Caco-2 (cell line): ENCODE measurements at regions not wholly inside any gene's neighbourhood (a gene's known extent, or its start where the extent isn't known, plus 50 kb on each side); places are given as distances from the start of the nearest gene placed in this dataset.
"Not testable (repeated sequence)": the region's sequence is repeated elsewhere in the genome, so short reads cannot be mapped to it uniquely, and the experiment has no call there.

Source experiments
- BruUV-seq: library from RNA; stranded (reverse); fragments of 400-500 nt; replicated peaks from 2 replicates; lab custom pipeline; 2021; lab: Mats Ljungman, UMichigan
- CTCF ChIA-PET: fragments of 300-600 bp; sonication (Branson Sonifier 250); formaldehyde crosslinking; loops from one replicate; lab custom pipeline; 2022; ENCODE audit warnings: antibody characterized with exemption; lab: Charles Lee
- POLR2A ChIA-PET: fragments of 300-600 bp; sonication (Branson Sonifier 250); formaldehyde crosslinking; loops from one replicate; lab custom pipeline; 2022; ENCODE audit warnings: antibody characterized with exemption; lab: Charles Lee
- DNase-seq, 2 experiments: peaks; one replicate each; pipeline versions ENCODE4 v3.0.0 to v3.0.0-alpha.2; 2020 to 2022
- H3K27me3 ChIP-seq: replicated peaks from 2 replicates; pipeline ENCODE4 v1.6.0; 2011; ENCODE audit warnings: low read length; ENCODE audit not compliant: control insufficient read depth, insufficient read depth
- H3K36me3 ChIP-seq: 2 replicates; pipeline ENCODE4 v1.5.1; 2011; ENCODE audit warnings: low read length; ENCODE audit not compliant: control insufficient read depth, insufficient read depth
- H3K4me1 ChIP-seq: fragments of 250-450 bp; sonication (Bioruptor Pico); 2 replicates; pipeline ENCODE4 v1.5.1; 2020; ENCODE audit warnings: mild to moderate bottlenecking
- H3K4me3 ChIP-seq: 2 replicates; pipeline ENCODE4 v1.5.1; 2011; ENCODE audit warnings: low read depth, mild to moderate bottlenecking, control low read depth, low read length
- H3K9me3 ChIP-seq: fragments of 250-450 bp; sonication (Bioruptor Pico); 2 replicates; pipeline ENCODE4 v1.5.1; 2020; ENCODE audit warnings: mild to moderate bottlenecking, moderate library complexity
- H3K27ac Mint-ChIP-seq: one replicate; pipeline ENCODE4 v1.8.0; 2022; ENCODE audit warnings: mixed read lengths; ENCODE audit not compliant: unreplicated experiment
- H3K27me3 Mint-ChIP-seq: one replicate; pipeline ENCODE4 v1.8.0; 2022; ENCODE audit warnings: mixed read lengths; ENCODE audit not compliant: insufficient read depth, unreplicated experiment
- H3K36me3 Mint-ChIP-seq: one replicate; pipeline ENCODE4 v1.8.0; 2022; ENCODE audit warnings: mild to moderate bottlenecking, mixed read lengths; ENCODE audit not compliant: insufficient read depth, unreplicated experiment
- H3K4me1 Mint-ChIP-seq: one replicate; pipeline ENCODE4 v1.8.0; 2022; ENCODE audit warnings: low read depth, mixed read lengths; ENCODE audit not compliant: unreplicated experiment
- H3K4me3 Mint-ChIP-seq: one replicate; pipeline ENCODE4 v1.8.0; 2022; ENCODE audit warnings: mild to moderate bottlenecking, moderate library complexity, mixed read lengths; ENCODE audit not compliant: unreplicated experiment
- H3K9me3 Mint-ChIP-seq: one replicate; pipeline ENCODE4 v1.8.0; 2022; ENCODE audit warnings: mixed read lengths; ENCODE audit not compliant: unreplicated experiment
- intact Hi-C: fragments of 100-400 bp; cut with micrococcal nuclease; formaldehyde crosslinking; loops from one replicate; pipeline ENCODE4 v1.10.0; 2022; ENCODE audit not compliant: unreplicated experiment
- TF ChIP-seq, protein P1 (sequence below), 2 experiments: fragments of 200-600 bp in 1 of 2; IDR thresholded peaks; 1 replicate in 1 of 2; 2 replicates in 1 of 2; pipeline versions ENCODE4 v1.5.1 to v1.8.0; 2011 to 2022; ENCODE audit warnings: antibody characterized with exemption in 1 of 2, control low read depth in 1 of 2, inconsistent platforms in 1 of 2, low read depth in 1 of 2, low read length in 1 of 2, mild to moderate bottlenecking in 1 of 2, moderate library complexity in 1 of 2; ENCODE audit not compliant: insufficient read depth in 1 of 2, severe bottlenecking in 1 of 2, unreplicated experiment in 1 of 2

DNA sequence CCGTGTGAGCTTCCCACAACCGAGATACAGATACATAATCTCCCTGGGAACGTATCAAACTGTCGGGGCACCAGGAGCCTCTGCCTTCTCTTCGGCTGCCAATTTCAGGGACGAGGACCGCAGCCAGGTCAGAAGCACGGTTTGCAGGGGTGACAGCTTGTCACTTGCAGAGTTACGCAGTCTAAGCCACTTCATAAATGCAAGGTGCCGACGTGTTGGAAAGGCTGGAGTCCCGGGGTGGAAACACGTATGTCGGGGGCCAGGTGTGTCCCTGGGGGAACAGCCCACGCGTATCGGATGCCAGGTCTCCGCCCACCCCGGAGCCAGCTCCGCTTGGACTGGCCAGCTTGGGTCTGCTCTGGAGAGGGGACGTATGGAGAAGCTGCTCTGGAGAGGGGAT is 76.3 kb upstream of the SHOX start:
- H3K4me1 Mint-ChIP-seq: no peaks in the 10 kb centered on the region
- TF ChIP-seq, protein P1, sequence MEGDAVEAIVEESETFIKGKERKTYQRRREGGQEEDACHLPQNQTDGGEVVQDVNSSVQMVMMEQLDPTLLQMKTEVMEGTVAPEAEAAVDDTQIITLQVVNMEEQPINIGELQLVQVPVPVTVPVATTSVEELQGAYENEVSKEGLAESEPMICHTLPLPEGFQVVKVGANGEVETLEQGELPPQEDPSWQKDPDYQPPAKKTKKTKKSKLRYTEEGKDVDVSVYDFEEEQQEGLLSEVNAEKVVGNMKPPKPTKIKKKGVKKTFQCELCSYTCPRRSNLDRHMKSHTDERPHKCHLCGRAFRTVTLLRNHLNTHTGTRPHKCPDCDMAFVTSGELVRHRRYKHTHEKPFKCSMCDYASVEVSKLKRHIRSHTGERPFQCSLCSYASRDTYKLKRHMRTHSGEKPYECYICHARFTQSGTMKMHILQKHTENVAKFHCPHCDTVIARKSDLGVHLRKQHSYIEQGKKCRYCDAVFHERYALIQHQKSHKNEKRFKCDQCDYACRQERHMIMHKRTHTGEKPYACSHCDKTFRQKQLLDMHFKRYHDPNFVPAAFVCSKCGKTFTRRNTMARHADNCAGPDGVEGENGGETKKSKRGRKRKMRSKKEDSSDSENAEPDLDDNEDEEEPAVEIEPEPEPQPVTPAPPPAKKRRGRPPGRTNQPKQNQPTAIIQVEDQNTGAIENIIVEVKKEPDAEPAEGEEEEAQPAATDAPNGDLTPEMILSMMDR (IDR thresholded peaks at IDR 0.05; ENCODE audit: insufficient read depth in 1 of 2, low read depth in 1 of 2, low read length in 1 of 2, severe bottlenecking in 1 of 2, unreplicated experiment in 1 of 2): no peak
- H3K27ac Mint-ChIP-seq: no peak overlapping the region
- CTCF ChIA-PET: no interaction called here
- no TSS peak for BruUV-seq
- no peaks in the 10 kb centered on the region for H3K9me3 ChIP-seq
- peak in 1 of 2 experiments; percentile 7 for DNase-seq
- H3K4me3 ChIP-seq: no peak overlapping the region
- intact Hi-C loops: no loop called here
- no peaks in the 10 kb centered on the region for H3K27me3 Mint-ChIP-seq
- POLR2A ChIA-PET: no interaction called here
- H3K27me3 ChIP-seq: no peaks in the 10 kb centered on the region
- H3K36me3 ChIP-seq: no peaks in the 10 kb centered on the region
- no peak overlapping the region for H3K4me3 Mint-ChIP-seq
- H3K4me1 ChIP-seq: no peaks in the 10 kb centered on the region
- H3K9me3 Mint-ChIP-seq: peaks cover 26% of the 10 kb centered on the region
- H3K36me3 Mint-ChIP-seq: no peaks in the 10 kb centered on the region

DNA sequence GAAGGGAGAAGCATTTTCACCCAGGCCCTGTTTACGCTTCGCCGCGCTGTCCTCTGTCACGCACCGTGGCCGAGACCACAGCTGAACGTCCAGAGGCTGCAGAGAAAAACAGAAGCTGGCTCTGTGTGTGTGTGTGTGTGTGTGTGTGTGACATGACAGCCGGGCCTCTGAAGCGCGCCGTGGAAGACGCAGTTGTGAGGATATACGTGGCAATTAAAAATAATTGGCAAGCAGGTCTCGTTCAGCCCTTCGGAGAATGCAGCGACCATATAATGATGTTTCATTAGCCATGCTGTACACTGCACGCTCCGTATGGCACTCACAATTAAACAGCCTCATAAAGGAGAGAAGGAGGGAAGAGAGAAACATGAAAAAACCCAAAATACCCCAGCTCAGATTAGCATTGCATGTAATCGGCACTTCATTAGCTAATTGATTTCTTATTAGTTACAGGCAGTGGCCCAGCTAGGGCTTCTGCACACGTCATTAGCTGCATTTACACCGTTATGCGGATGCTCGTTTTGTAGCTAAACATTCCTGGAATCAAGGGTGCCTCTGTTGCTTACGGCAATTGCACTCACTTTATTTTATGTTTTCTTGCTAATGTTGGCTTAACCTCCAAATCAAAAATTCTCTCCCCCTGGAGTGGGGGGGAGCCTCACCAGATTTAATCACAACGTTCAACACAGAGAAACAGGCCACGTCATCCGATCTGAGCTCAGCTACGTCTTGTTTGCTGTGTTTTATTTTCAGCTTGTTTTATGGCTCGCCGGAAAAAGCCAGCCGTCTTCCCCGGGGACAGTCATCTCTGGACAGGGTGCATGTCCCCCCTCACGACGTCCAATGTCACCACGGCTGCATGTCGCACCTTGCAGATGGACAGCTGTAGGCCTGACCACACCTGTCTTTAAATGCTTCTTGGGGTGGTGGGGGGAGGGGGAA is 74.6 kb upstream of the SHOX start:
- intact Hi-C loops: no loop called here
- Mint-ChIP-seq H3K27me3 (no peaks in the 10 kb centered on the region), H3K36me3 (no peaks in the 10 kb centered on the region), H3K9me3 (peaks cover 10% of the 10 kb centered on the region), H3K27ac (no peak overlapping the region), H3K4me3 (no peak overlapping the region), H3K4me1 (no peaks in the 10 kb centered on the region)
- ChIA-PET POLR2A (no interaction called here), CTCF (no interaction called here)
- Histone ChIP-seq H3K4me3 (no peak overlapping the region), H3K4me1 (no peaks in the 10 kb centered on the region), H3K9me3 (no peaks in the 10 kb centered on the region), H3K36me3 (no peaks in the 10 kb centered on the region), H3K27me3 (no peaks in the 10 kb centered on the region)
- BruUV-seq: no TSS peak
- TF ChIP-seq, protein P1 (IDR thresholded peaks at IDR 0.05; ENCODE audit: insufficient read depth in 1 of 2, low read depth in 1 of 2, low read length in 1 of 2, severe bottlenecking in 1 of 2, unreplicated experiment in 1 of 2): no peak
- DNase-seq: peak in 1 of 2 experiments; percentile 14

DNA sequence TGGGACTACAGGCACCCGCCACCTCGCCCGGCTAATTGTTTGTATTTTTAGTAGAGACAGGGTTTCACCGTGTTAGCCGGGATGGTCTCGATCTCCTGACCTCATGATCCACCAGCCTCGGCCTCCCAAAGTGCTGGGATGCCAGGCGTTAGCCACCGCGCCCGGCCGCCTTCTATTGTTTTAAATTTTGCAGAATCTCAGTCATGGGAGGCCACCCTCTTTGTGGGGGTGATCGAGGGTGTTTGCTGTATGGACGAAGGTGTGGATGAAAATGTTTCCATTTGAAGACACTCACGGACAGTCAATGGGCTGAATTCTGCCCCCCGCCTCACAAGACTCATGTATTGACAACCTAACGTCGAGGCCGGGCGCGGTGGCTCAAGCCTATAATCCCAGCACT is 73.0 kb upstream of the SHOX start:
- peaks cover 17% of the 10 kb centered on the region for H3K9me3 Mint-ChIP-seq
- H3K27me3 Mint-ChIP-seq, H3K4me3 ChIP-seq, intact Hi-C loops, CTCF ChIA-PET, H3K9me3 ChIP-seq, H3K27me3 ChIP-seq, H3K36me3 Mint-ChIP-seq, BruUV-seq, POLR2A ChIA-PET, H3K27ac Mint-ChIP-seq, H3K36me3 ChIP-seq, H3K4me3 Mint-ChIP-seq, H3K4me1 ChIP-seq, H3K4me1 Mint-ChIP-seq: not testable (repeated sequence)
- DNase-seq: peak in 1 of 2 experiments; percentile 6

DNA sequence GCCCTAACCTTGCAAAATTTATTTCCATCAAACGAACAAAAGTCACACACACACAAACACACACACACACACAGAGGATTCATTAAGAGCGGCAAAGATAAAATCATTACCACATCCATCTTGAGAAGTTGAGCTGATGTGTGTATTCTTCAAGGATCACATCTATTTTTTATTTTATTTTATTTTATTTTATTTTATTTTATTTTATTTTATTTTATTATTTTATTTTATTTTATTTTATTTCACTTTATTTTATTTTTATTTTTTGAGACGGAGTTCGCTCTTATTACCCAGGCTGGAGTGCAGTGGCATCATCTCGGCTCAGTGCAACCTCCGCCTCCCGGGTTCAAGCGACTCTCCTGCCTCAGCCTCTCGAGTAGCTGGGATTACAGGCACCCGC is 71.3 kb upstream of the SHOX start:
- DNase-seq, CTCF ChIA-PET, POLR2A ChIA-PET, H3K4me3 ChIP-seq, H3K27ac Mint-ChIP-seq, BruUV-seq, H3K36me3 ChIP-seq, H3K36me3 Mint-ChIP-seq, H3K4me1 Mint-ChIP-seq, H3K4me1 ChIP-seq, H3K27me3 ChIP-seq, H3K9me3 ChIP-seq, H3K4me3 Mint-ChIP-seq, H3K27me3 Mint-ChIP-seq, intact Hi-C loops: not testable (repeated sequence)
- H3K9me3 Mint-ChIP-seq: peaks cover 19% of the 10 kb centered on the region
